ENCODE measurements at regions not wholly inside any gene's neighbourhood (a gene's known extent, or its start where the extent isn't known, plus 50 kb on each side); places are given as distances from the start of the nearest gene placed in this dataset.

DNA sequence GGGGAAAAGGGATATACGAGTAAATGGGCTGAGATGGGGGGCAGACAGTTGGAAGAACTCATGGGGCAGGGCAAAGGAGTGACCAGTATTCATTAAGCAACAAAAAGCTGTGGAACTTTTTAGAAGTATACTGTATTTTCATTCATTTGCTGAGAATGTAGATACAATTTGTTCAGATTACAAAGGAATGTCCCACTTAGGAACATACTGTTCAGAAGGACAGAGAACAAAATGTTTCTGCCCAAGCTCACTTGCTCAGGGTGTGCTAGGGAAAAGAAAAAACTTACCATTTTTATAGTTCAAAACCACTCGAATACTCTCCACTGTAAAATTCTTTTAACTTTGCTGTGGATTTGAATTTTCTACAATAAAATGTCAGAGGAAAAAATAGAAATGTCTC is 135.2 kb upstream of the AFF2 start:
- Mint-ChIP-seq H3K27me3 (ENCODE audit: low read depth) (no peaks in the 10 kb centered on the region), H3K27ac (no peak overlapping the region), H3K36me3 (ENCODE audit: insufficient read depth in 1 of 3, low read depth in 3 of 3) (peaks cover 0 to 3% (median 0%) of the 10 kb centered on the region in 3 experiments; a peak in 2 of 7 replicates), H3K4me3 (no peak overlapping the region), H3K9me3 (peaks cover 46 to 52% of the 10 kb centered on the region in 2 experiments), H3K4me1 (peaks cover 0 to 4% of the 10 kb centered on the region in 2 experiments; a peak in 2 of 4 replicates)
- H3K14ac ChIP-seq (ENCODE audit: insufficient read depth, low read length), result no peak overlapping the region
- no peaks in the 10 kb centered on the region for H3K79me1 ChIP-seq (ENCODE audit: insufficient read depth, low read depth, low read length, poor library complexity, severe bottlenecking)
- no CpG with 5 or more reads among the region's 2 CpGs for WGBS (ENCODE audit: extremely low coverage, insufficient read length, low lambda C conversion rate)
- H3K56ac ChIP-seq (ENCODE audit: insufficient read length, low read depth, low read length), result no peak overlapping the region
- H3K4me1 ChIP-seq (ENCODE audit: insufficient read depth, low read length), result no peaks in the 10 kb centered on the region
- no peaks in the 10 kb centered on the region for H3K79me2 ChIP-seq (ENCODE audit: insufficient read depth, low read length)
- no peak overlapping the region for H3K4ac ChIP-seq (ENCODE audit: low read depth, low read length)
- H2BK20ac ChIP-seq (ENCODE audit: low read depth, low read length, poor library complexity, severe bottlenecking), result no peak overlapping the region
- H2AK5ac ChIP-seq (ENCODE audit: insufficient read length, low read length), result no peak overlapping the region
- H3K27ac ChIP-seq (ENCODE audit: insufficient read length, low read depth, low read length), result no peak overlapping the region
- no peak overlapping the region for H3K18ac ChIP-seq (ENCODE audit: insufficient read length, low read depth, low read length)
- no peak overlapping the region for H4K91ac ChIP-seq (ENCODE audit: insufficient read length, low read depth, low read length)
- H3K27me3 ChIP-seq (ENCODE audit: insufficient read depth, low read length), result no peaks in the 10 kb centered on the region
- H4K8ac ChIP-seq (replicated peaks; ENCODE audit: insufficient read length, low read depth, low read length), result no peak overlapping the region
- H2BK12ac ChIP-seq (ENCODE audit: insufficient read length, low read depth, low read length), result no peak overlapping the region
- H3K23ac ChIP-seq (ENCODE audit: insufficient read length, low read depth, low read length), result no peak overlapping the region
- H3K23me2 ChIP-seq (ENCODE audit: insufficient read length, low read depth, low read length, poor library complexity, severe bottlenecking), result no peaks in the 10 kb centered on the region
- H3K9me3 ChIP-seq (ENCODE audit: control insufficient read depth, low read depth, low read length), result peaks cover 34% of the 10 kb centered on the region
- H4K20me1 ChIP-seq (ENCODE audit: control insufficient read depth, insufficient read depth, insufficient read length), result no peaks in the 10 kb centered on the region
- no peak overlapping the region for H4K5ac ChIP-seq (ENCODE audit: insufficient read length, low read depth, low read length)
- no peak for TF ChIP-seq CTCF (conservative IDR thresholded peaks at IDR 0.05)
- no peak for DNase-seq
- no peak overlapping the region for H2BK5ac ChIP-seq (ENCODE audit: insufficient read length, low read length)
- no peak overlapping the region for H2AFZ ChIP-seq (ENCODE audit: low read length)
- no peak overlapping the region for H3T11ph ChIP-seq (ENCODE audit: low read length)
- no peak overlapping the region for H3K4me2 ChIP-seq (ENCODE audit: insufficient read depth, insufficient read length, low read length)
- no peak overlapping the region for H2BK15ac ChIP-seq (ENCODE audit: low read depth, low read length)
- H3K9ac ChIP-seq (ENCODE audit: extremely low read depth, insufficient read length, low read length), result no peak overlapping the region
- H2BK120ac ChIP-seq (ENCODE audit: low read depth, low read length, poor library complexity, severe bottlenecking), result no peak overlapping the region
